HK-2 (cell line): ENCODE measurements at regions not wholly inside any gene's neighbourhood (a gene's known extent, or its start where the extent isn't known, plus 50 kb on each side); places are given as distances from the start of the nearest gene placed in this dataset.
A peak's percentile ranks its signal among the peaks of the same experiment; 100 is the strongest.

Experiments
- DNase-seq: peaks from one replicate; pipeline ENCODE4 v3.0.0-alpha.2; 2018; ENCODE audit not compliant: unreplicated experiment

- DNase-seq: peak; percentile 3
Observed at GRCh38 chr5:17431272-17432050, 66.6 kb upstream of the TAF11L2 start.

- DNase-seq: no peak
Observed at GRCh38 chr5:17432569-17432968, 65.5 kb upstream of the TAF11L2 start.

- no peak for DNase-seq
Observed at GRCh38 chr5:17433406-17433805, 64.6 kb upstream of the TAF11L2 start.

GRCh38 chr5:17434982-17435381, 63.0 kb upstream of the TAF11L2 start:
- no peak for DNase-seq

GRCh38 chr5:17436350-17436749, 61.7 kb upstream of the TAF11L2 start:
- DNase-seq: no peak

- DNase-seq: no peak
Observed at GRCh38 chr5:17436761-17437221, 61.2 kb upstream of the TAF11L2 start.

GRCh38 chr5:17438027-17438426, 60.0 kb upstream of the TAF11L2 start:
- DNase-seq: no peak

GRCh38 chr5:17439956-17440355, 58.1 kb upstream of the TAF11L2 start:
- DNase-seq: no peak

- no peak for DNase-seq
Observed at GRCh38 chr5:17440766-17441165, 57.3 kb upstream of the TAF11L2 start.

- no peak for DNase-seq
Observed at GRCh38 chr5:17441351-17441750, 56.7 kb upstream of the TAF11L2 start.

- no peak for DNase-seq
Observed at GRCh38 chr5:17443333-17444130, 54.5 kb upstream of the TAF11L2 start.

GRCh38 chr5:17444496-17444895, 53.5 kb upstream of the TAF11L2 start:
- no peak for DNase-seq

- DNase-seq: no peak
Observed at GRCh38 chr5:17445185-17445584, 52.8 kb upstream of the TAF11L2 start.
